ENCODE measurements at regions not wholly inside any gene's neighbourhood (a gene's known extent, or its start where the extent isn't known, plus 50 kb on each side); places are given as distances from the start of the nearest gene placed in this dataset.

DNA sequence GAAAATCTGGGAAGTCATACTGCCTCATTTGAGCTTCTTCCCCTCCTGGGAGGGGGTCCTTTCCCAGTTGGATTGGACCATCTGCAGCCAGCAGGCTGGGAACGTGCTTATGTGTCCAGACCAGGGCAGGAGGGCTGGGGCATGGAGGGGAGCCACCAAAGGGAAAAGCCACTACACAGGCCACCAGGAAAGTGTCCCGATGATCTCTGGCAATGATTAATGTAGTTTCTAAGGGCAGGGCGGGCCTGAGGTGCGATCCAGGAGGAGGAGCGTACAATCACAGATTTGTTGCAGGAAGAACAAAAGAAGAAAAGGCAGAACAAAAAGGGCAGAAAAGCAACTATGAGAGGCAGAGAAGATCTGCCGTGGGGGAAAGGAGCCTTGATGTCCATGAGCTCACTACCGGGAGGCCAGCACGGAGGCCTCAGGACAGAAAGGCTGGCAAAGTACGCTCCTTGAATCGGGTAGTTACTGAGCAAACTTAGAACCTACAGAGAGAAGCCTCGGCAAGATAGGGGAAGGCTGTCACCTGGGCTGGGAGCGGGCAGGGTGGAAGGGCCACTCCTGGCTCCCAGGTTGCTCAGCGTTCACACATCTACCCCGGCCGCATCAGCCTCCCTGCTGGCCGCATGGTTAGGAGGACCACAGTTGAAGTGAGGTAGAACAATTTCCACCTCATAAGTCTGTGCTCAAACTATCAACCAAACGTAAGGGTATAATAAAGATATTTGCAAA, 79.5 kb upstream of the PCSK6 start:
- TF ChIP-seq, protein P1, sequence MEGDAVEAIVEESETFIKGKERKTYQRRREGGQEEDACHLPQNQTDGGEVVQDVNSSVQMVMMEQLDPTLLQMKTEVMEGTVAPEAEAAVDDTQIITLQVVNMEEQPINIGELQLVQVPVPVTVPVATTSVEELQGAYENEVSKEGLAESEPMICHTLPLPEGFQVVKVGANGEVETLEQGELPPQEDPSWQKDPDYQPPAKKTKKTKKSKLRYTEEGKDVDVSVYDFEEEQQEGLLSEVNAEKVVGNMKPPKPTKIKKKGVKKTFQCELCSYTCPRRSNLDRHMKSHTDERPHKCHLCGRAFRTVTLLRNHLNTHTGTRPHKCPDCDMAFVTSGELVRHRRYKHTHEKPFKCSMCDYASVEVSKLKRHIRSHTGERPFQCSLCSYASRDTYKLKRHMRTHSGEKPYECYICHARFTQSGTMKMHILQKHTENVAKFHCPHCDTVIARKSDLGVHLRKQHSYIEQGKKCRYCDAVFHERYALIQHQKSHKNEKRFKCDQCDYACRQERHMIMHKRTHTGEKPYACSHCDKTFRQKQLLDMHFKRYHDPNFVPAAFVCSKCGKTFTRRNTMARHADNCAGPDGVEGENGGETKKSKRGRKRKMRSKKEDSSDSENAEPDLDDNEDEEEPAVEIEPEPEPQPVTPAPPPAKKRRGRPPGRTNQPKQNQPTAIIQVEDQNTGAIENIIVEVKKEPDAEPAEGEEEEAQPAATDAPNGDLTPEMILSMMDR (IDR thresholded peaks at IDR 0.05) = no peak
- no peak for TF ChIP-seq POLR2A (IDR thresholded peaks at IDR 0.05)

Measured in right lobe of liver (tissue), 4 donors.